ENCODE measurements at regions not wholly inside any gene's neighbourhood (a gene's known extent, or its start where the extent isn't known, plus 50 kb on each side); places are given as distances from the start of the nearest gene placed in this dataset.
A peak's percentile ranks its signal among the peaks of the same experiment; 100 is the strongest.

DNA sequence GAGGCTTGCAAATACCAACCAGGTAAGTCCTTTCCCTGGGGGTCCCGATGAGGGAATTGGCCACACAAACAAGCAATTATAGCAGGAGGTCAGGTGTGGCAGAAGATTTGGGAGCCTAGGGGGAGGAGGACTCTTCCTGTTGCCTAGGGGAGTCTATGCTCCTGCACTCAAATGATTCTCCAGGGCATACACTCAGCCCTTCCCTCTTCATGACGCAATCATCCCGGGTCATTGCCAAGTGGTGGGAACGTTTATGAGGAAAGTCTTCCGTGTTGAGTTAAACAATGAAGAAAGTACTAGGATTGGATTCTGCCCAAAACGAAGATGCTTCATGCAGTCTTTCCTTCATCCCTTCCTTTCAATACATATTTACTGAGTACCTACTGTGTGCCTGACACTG, 186.5 kb upstream of the TSHZ2 start:
- Histone ChIP-seq H3K27me3 (ENCODE audit: control insufficient read depth, insufficient read depth, low read length) (no peaks in the 10 kb centered on the region), H2AFZ (ENCODE audit: low read length) (no peak overlapping the region), H3K4me2 (ENCODE audit: extremely low read depth, insufficient read depth, low read length) (no peak overlapping the region), H3K4me1 (ENCODE audit: control insufficient read depth, extremely low read depth, insufficient read depth, low read length) (no peaks in the 10 kb centered on the region), H3K4me3 (replicated peaks in 1 of 4; ENCODE audit: control extremely low read depth in 1 of 4, insufficient read depth in 1 of 4, low read depth in 3 of 4, low read length in 4 of 4) (no peak overlapping the region), H3K9ac (ENCODE audit: insufficient read depth, low read length) (no peak overlapping the region), H3K27ac (ENCODE audit: insufficient read depth, low read length) (no peak overlapping the region), H3K9me3 (ENCODE audit: control insufficient read depth, insufficient read depth, low read depth, low read length) (no peaks in the 10 kb centered on the region), H3K36me3 (ENCODE audit: control insufficient read depth, insufficient read depth, low read length) (no peaks in the 10 kb centered on the region), H4K20me1 (ENCODE audit: control insufficient read depth, extremely low read depth, insufficient read depth, low read length) (no peaks in the 10 kb centered on the region), H3K79me2 (ENCODE audit: control insufficient read depth, insufficient read depth, low read length) (no peaks in the 10 kb centered on the region)
- TF ChIP-seq EZH2 (IDR thresholded peaks at IDR 0.05; ENCODE audit: low read length, missing control alignments) (no peak), CTCF (conservative IDR thresholded peaks at IDR 0.05 in 1 of 2, IDR thresholded peaks at IDR 0.05 in 1 of 2; ENCODE audit: low read depth in 1 of 2, low read length in 2 of 2) (no peak)
- DNase-seq (ENCODE audit: low read depth in 2 of 2), result peak in 1 of 2 donors; percentile 51

GRCh38 chr20:52783769-52784168, 188.4 kb upstream of the TSHZ2 start:
- H3K4me3 ChIP-seq (replicated peaks in 1 of 4; ENCODE audit: control extremely low read depth in 1 of 4, insufficient read depth in 1 of 4, low read depth in 3 of 4, low read length in 4 of 4), result no peak overlapping the region
- peak in 1 of 2 donors; percentile 7 for DNase-seq (ENCODE audit: low read depth in 2 of 2)
- H3K9me3 ChIP-seq (ENCODE audit: control insufficient read depth, insufficient read depth, low read depth, low read length), result no peaks in the 10 kb centered on the region
- H3K79me2 ChIP-seq (ENCODE audit: control insufficient read depth, insufficient read depth, low read length), result no peaks in the 10 kb centered on the region
- no peak overlapping the region for H2AFZ ChIP-seq (ENCODE audit: low read length)
- no peaks in the 10 kb centered on the region for H3K27me3 ChIP-seq (ENCODE audit: control insufficient read depth, insufficient read depth, low read length)
- H3K27ac ChIP-seq (ENCODE audit: insufficient read depth, low read length), result no peak overlapping the region
- no peaks in the 10 kb centered on the region for H4K20me1 ChIP-seq (ENCODE audit: control insufficient read depth, extremely low read depth, insufficient read depth, low read length)
- no peaks in the 10 kb centered on the region for H3K36me3 ChIP-seq (ENCODE audit: control insufficient read depth, insufficient read depth, low read length)
- TF ChIP-seq EZH2 (IDR thresholded peaks at IDR 0.05; ENCODE audit: low read length, missing control alignments) (no peak), CTCF (conservative IDR thresholded peaks at IDR 0.05 in 1 of 2, IDR thresholded peaks at IDR 0.05 in 1 of 2; ENCODE audit: low read depth in 1 of 2, low read length in 2 of 2) (peak in 1 of 2 donors; percentile 30)
- no peak overlapping the region for H3K9ac ChIP-seq (ENCODE audit: insufficient read depth, low read length)
- H3K4me2 ChIP-seq (ENCODE audit: extremely low read depth, insufficient read depth, low read length), result no peak overlapping the region
- no peaks in the 10 kb centered on the region for H3K4me1 ChIP-seq (ENCODE audit: control insufficient read depth, extremely low read depth, insufficient read depth, low read length)

DNA sequence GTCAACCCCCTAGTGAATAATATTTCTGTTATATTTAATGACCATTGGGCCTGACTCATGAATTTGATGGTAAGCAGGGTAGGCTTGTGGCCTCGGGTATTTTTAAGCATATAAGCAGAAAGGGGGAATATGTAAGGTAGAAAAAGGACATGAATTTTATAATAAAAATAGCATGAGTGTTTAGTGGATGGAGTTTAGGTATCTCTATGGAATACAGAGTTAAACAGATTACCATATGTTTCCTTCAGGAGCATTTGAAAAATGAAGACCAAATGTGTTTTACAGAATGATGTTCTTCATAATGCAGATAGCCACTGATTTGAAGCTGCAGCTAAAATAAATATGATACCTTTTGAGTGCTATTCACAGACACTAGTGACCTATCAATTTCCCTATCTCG, 191.7 kb upstream of the TSHZ2 start:
- Histone ChIP-seq H3K9ac (ENCODE audit: insufficient read depth, low read length) (no peak overlapping the region), H3K9me3 (ENCODE audit: control insufficient read depth, insufficient read depth, low read depth, low read length) (no peaks in the 10 kb centered on the region), H3K36me3 (ENCODE audit: control insufficient read depth, insufficient read depth, low read length) (no peaks in the 10 kb centered on the region), H3K4me1 (ENCODE audit: control insufficient read depth, extremely low read depth, insufficient read depth, low read length) (no peaks in the 10 kb centered on the region), H3K27me3 (ENCODE audit: control insufficient read depth, insufficient read depth, low read length) (no peaks in the 10 kb centered on the region), H2AFZ (ENCODE audit: low read length) (no peak overlapping the region), H4K20me1 (ENCODE audit: control insufficient read depth, extremely low read depth, insufficient read depth, low read length) (no peaks in the 10 kb centered on the region), H3K79me2 (ENCODE audit: control insufficient read depth, insufficient read depth, low read length) (no peaks in the 10 kb centered on the region), H3K4me2 (ENCODE audit: extremely low read depth, insufficient read depth, low read length) (no peak overlapping the region), H3K4me3 (replicated peaks in 1 of 4; ENCODE audit: control extremely low read depth in 1 of 4, insufficient read depth in 1 of 4, low read depth in 3 of 4, low read length in 4 of 4) (no peak overlapping the region), H3K27ac (ENCODE audit: insufficient read depth, low read length) (no peak overlapping the region)
- TF ChIP-seq EZH2 (IDR thresholded peaks at IDR 0.05; ENCODE audit: low read length, missing control alignments) (no peak), CTCF (conservative IDR thresholded peaks at IDR 0.05 in 1 of 2, IDR thresholded peaks at IDR 0.05 in 1 of 2; ENCODE audit: low read depth in 1 of 2, low read length in 2 of 2) (no peak)
- no peak for DNase-seq (ENCODE audit: low read depth in 2 of 2)
